Upper lobe of left lung (tissue), 6 donors: ENCODE measurements at regions not wholly inside any gene's neighbourhood (a gene's known extent, or its start where the extent isn't known, plus 50 kb on each side); places are given as distances from the start of the nearest gene placed in this dataset.

Experiments
- ATAC-seq, 2 donors: fragments of 200-7000 bp; cut with Tn5 transposase; one replicate each; pipeline ENCODE4 v1.9.1; 2022; ENCODE audit warnings: mild to moderate bottlenecking in 2 of 2, moderate library complexity in 2 of 2; ENCODE audit not compliant: low FRiP score in 2 of 2
- DNase-seq, 2 donors: peaks; one replicate each; pipeline ENCODE4 v3.0.0-alpha.2; 2019 to 2020
- H3K27ac ChIP-seq, 4 donors: fragments of 200-600 bp; sonication (generic); one replicate each; pipeline ENCODE4 v1.5.1; 2016 to 2019
- H3K27me3 ChIP-seq, 4 donors: fragments of 200-600 bp; sonication (generic); one replicate each; pipeline ENCODE4 v1.5.1; 2017 to 2019
- H3K36me3 ChIP-seq, 4 donors: fragments of 200-600 bp; sonication (generic); one replicate each; pipeline ENCODE4 v1.5.1; 2016 to 2019
- H3K4me1 ChIP-seq, 4 donors: fragments of 200-600 bp; sonication (generic); one replicate each; pipeline ENCODE4 v1.5.1; 2018 to 2019
- H3K4me3 ChIP-seq, 4 donors: fragments of 200-600 bp; sonication (generic); one replicate each; pipeline ENCODE4 v1.5.1; 2017 to 2019; ENCODE audit warnings: mild to moderate bottlenecking in 2 of 4, moderate library complexity in 1 of 4
- H3K9me3 ChIP-seq, 4 donors: fragments of 200-600 bp; sonication (generic); one replicate each; pipeline ENCODE4 v1.5.1; 2018 to 2019
- CTCF ChIP-seq, 6 experiments: fragments of 450-650 bp in 4 of 6; fragments of 200-600 bp in 2 of 6; sonication (generic) in 2 of 6; IDR thresholded peaks; one replicate each; pipeline ENCODE4 v1.5.1; 2016 to 2019; ENCODE audit warnings: antibody characterized with exemption in 6 of 6
- EP300 ChIP-seq, 4 donors: sonication (generic); formaldehyde crosslinking; IDR thresholded peaks; one replicate each; pipeline ENCODE4 v1.5.1; 2017; ENCODE audit warnings: antibody characterized with exemption in 4 of 4, control low read depth in 2 of 4
- POLR2A ChIP-seq, 4 donors: fragments of 450-650 bp; IDR thresholded peaks; one replicate each; pipeline ENCODE4 v1.5.1; 2016 to 2017; ENCODE audit warnings: antibody characterized with exemption in 4 of 4, mild to moderate bottlenecking in 2 of 4
- POLR2AphosphoS5 ChIP-seq, 2 donors: sonication (generic); formaldehyde crosslinking; IDR thresholded peaks; one replicate each; pipeline ENCODE4 v1.5.1; 2017; ENCODE audit warnings: antibody characterized with exemption in 2 of 2
- WGBS, 2 donors: methylation state at CpG; one replicate each; pipeline ENCODE4 v1.1.5; 2017 to 2018; 5-methylcytosine and 5-hydroxymethylcytosine counted together
- donor health status: DM: no; HTN: no; CAD: no; lungs with moderate emphysema.
- donor health status: DM: no; HTN: yes; CAD: no; lungs with severe emphysema.

- H3K4me3 ChIP-seq: no peak overlapping the region
- 71 to 77% methylated on average over 6 of the region's 6 CpGs for WGBS, 2 donors
- DNase-seq: no peak
- no peak for ATAC-seq
- H3K36me3 ChIP-seq: no peaks in the 10 kb centered on the region
- no peak overlapping the region for H3K27ac ChIP-seq
- TF ChIP-seq POLR2AphosphoS5 (IDR thresholded peaks at IDR 0.05) (no peak), POLR2A (IDR thresholded peaks at IDR 0.05) (no peak), CTCF (IDR thresholded peaks at IDR 0.05) (no peak), EP300 (IDR thresholded peaks at IDR 0.05) (no peak)
- no peaks in the 10 kb centered on the region for H3K9me3 ChIP-seq
- no peaks in the 10 kb centered on the region for H3K27me3 ChIP-seq
- no peaks in the 10 kb centered on the region for H3K4me1 ChIP-seq
Observed at GRCh38 chr15:38061856-38062649, 127.6 kb downstream of the TMCO5A start.

DNA sequence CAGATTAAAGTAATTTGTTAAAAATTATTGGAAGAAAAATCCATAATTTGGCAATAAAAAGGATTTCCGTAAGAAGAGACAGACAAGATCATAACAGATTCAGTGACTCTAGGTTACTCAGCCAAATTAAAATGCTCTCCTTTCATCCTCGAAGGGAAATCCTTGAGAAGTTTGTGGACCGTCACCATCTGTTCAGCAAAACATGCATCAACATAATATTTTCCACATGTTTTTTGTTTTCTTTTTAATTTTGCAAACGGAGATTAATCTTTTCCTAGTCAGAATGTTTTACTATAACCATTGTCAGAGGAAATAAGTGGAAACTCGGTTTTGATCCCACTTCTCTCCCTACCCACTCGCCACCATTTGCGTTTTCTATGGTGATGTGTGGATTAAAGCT, 128.3 kb downstream of the TMCO5A start:
- no peak overlapping the region for H3K4me3 ChIP-seq
- H3K9me3 ChIP-seq: no peaks in the 10 kb centered on the region
- TF ChIP-seq CTCF (IDR thresholded peaks at IDR 0.05): no peak
- TF ChIP-seq POLR2AphosphoS5 (IDR thresholded peaks at IDR 0.05): no peak
- TF ChIP-seq EP300 (IDR thresholded peaks at IDR 0.05): no peak
- no peak for TF ChIP-seq POLR2A (IDR thresholded peaks at IDR 0.05)
- H3K27me3 ChIP-seq: no peaks in the 10 kb centered on the region
- H3K36me3 ChIP-seq: no peaks in the 10 kb centered on the region
- WGBS, 2 donors: 84 to 89% methylated on average over 7 of the region's 7 CpGs
- H3K27ac ChIP-seq: no peak overlapping the region
- ATAC-seq: no peak
- no peaks in the 10 kb centered on the region for H3K4me1 ChIP-seq
- no peak for DNase-seq

DNA sequence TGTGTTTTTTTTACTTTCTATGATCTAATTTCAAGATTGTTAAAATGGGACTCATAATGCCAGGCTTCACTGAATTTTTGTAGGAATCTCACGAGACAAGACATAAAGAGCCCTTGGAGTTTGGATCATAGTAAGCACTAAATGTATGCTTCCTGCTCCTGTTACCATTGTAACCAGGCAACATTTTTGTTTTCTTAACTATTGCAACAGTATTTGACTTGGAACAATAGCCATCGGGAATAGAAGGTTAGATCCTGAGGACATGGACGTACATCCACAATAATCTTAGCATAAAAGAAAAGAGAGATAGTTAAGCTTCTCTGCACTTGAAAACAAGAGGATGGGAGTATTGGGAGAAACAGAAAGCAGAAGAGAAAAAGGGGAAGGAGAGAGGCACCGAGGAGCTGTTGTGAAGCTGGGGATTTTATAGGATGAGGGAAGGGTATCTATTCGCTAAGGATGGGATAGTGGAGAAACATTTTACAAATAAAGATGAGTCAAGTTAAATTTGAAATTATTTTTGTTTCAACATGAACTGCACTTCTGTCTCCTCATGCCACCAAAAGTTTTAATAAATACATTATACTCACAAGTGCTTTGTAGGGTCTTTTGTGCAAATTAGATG, 131.4 kb downstream of the TMCO5A start:
- Histone ChIP-seq H3K27me3 (no peaks in the 10 kb centered on the region), H3K27ac (no peak overlapping the region), H3K9me3 (no peaks in the 10 kb centered on the region), H3K4me3 (no peak overlapping the region), H3K4me1 (peaks cover 12 to 21% (median 14%) of the 10 kb centered on the region in 4 donors), H3K36me3 (no peaks in the 10 kb centered on the region)
- DNase-seq (no peak), ATAC-seq (no peak)
- TF ChIP-seq CTCF (IDR thresholded peaks at IDR 0.05) (no peak), EP300 (IDR thresholded peaks at IDR 0.05) (no peak), POLR2AphosphoS5 (IDR thresholded peaks at IDR 0.05) (no peak), POLR2A (IDR thresholded peaks at IDR 0.05) (no peak)
- 61 to 63% methylated on average over 5 of the region's 5 CpGs for WGBS, 2 donors

GRCh38 chr15:38066612-38067011, 132.2 kb downstream of the TMCO5A start:
- no peaks in the 10 kb centered on the region for H3K36me3 ChIP-seq
- TF ChIP-seq POLR2A (IDR thresholded peaks at IDR 0.05): no peak
- TF ChIP-seq CTCF (IDR thresholded peaks at IDR 0.05): no peak
- TF ChIP-seq EP300 (IDR thresholded peaks at IDR 0.05): no peak
- no peak for TF ChIP-seq POLR2AphosphoS5 (IDR thresholded peaks at IDR 0.05)
- 86 to 93% methylated on average over 3 of the region's 3 CpGs for WGBS, 2 donors
- no peaks in the 10 kb centered on the region for H3K27me3 ChIP-seq
- ATAC-seq (no peak), DNase-seq (no peak)
- no peaks in the 10 kb centered on the region for H3K9me3 ChIP-seq
- peaks cover 16 to 26% (median 18%) of the 10 kb centered on the region in 4 donors for H3K4me1 ChIP-seq
- H3K4me3 ChIP-seq: no peak overlapping the region
- H3K27ac ChIP-seq: no peak overlapping the region
